GM18867 (cell line): ENCODE measurements at regions not wholly inside any gene's neighbourhood (a gene's known extent, or its start where the extent isn't known, plus 50 kb on each side); places are given as distances from the start of the nearest gene placed in this dataset.
"Not testable (repeated sequence)": the region's sequence is repeated elsewhere in the genome, so short reads cannot be mapped to it uniquely, and the experiment has no call there.

Experiments used
- ATAC-seq: cut with Tn5 transposase; IDR thresholded peaks from one replicate; pipeline ENCODE4 v1.9.1; 2021; ENCODE audit warnings: mild to moderate bottlenecking, moderate library complexity; ENCODE audit not compliant: unreplicated experiment

- no peak for ATAC-seq
Measured at GRCh38 chr2:187867165-187867564, 312.9 kb upstream of the TFPI start.

GRCh38 chr2:187869195-187869594, 315.0 kb upstream of the TFPI start:
- peak; percentile 71 for ATAC-seq

- ATAC-seq = no peak
Measured at GRCh38 chr2:187871506-187871905, 317.3 kb upstream of the TFPI start.

GRCh38 chr2:187873132-187873531, 318.9 kb upstream of the TFPI start:
- no peak for ATAC-seq

GRCh38 chr2:187874786-187875185, 320.6 kb upstream of the TFPI start:
- no peak for ATAC-seq

GRCh38 chr2:187875261-187876141, 321.3 kb upstream of the TFPI start:
- no peak for ATAC-seq

GRCh38 chr2:187876554-187876953, 322.3 kb upstream of the TFPI start:
- no peak for ATAC-seq

- ATAC-seq = no peak
Measured at GRCh38 chr2:187877391-187877790, 323.2 kb upstream of the TFPI start.

- ATAC-seq = no peak
Measured at GRCh38 chr2:187878112-187878511, 323.9 kb upstream of the TFPI start.

GRCh38 chr2:187879491-187879890, 325.3 kb upstream of the TFPI start:
- no peak for ATAC-seq

- ATAC-seq = no peak
Measured at GRCh38 chr2:187884003-187884402, 329.8 kb upstream of the TFPI start.

GRCh38 chr2:187890690-187891089, 336.5 kb upstream of the TFPI start:
- ATAC-seq = no peak

GRCh38 chr2:187900021-187900420, 345.8 kb upstream of the TFPI start:
- ATAC-seq = no peak

GRCh38 chr2:187906021-187906420, 351.8 kb upstream of the TFPI start:
- ATAC-seq = no peak

- ATAC-seq = not testable (repeated sequence)
Measured at GRCh38 chr2:187910922-187911321, 356.7 kb upstream of the TFPI start.

- ATAC-seq = no peak
Measured at GRCh38 chr2:187912950-187913349, 358.7 kb upstream of the TFPI start.

GRCh38 chr2:187915810-187916209, 361.6 kb upstream of the TFPI start:
- no peak for ATAC-seq

GRCh38 chr2:187916799-187917198, 362.6 kb upstream of the TFPI start:
- ATAC-seq = no peak

- no peak for ATAC-seq
Measured at GRCh38 chr2:187917535-187917934, 363.3 kb upstream of the TFPI start.

GRCh38 chr2:187918996-187919821, 365.0 kb upstream of the TFPI start:
- ATAC-seq = no peak

- no peak for ATAC-seq
Measured at GRCh38 chr2:187920511-187920910, 366.3 kb upstream of the TFPI start.

GRCh38 chr2:187922846-187923245, 368.6 kb upstream of the TFPI start:
- ATAC-seq = no peak
